ENCODE measurements at regions not wholly inside any gene's neighbourhood (a gene's known extent, or its start where the extent isn't known, plus 50 kb on each side); places are given as distances from the start of the nearest gene placed in this dataset.

GRCh38 chrX:128457674-128458073, 405.5 kb upstream of the ACTRT1 start:
- no peaks in the 10 kb centered on the region for H4K20me1 ChIP-seq (ENCODE audit: control insufficient read depth, insufficient read depth, insufficient read length)
- Mint-ChIP-seq H3K27me3 (ENCODE audit: low read depth) (no peaks in the 10 kb centered on the region), H3K4me3 (no peak overlapping the region), H3K27ac (no peak overlapping the region), H3K36me3 (ENCODE audit: insufficient read depth in 1 of 3, low read depth in 3 of 3) (peaks cover 10 to 18% (median 10%) of the 10 kb centered on the region in 3 experiments), H3K9me3 (peaks cover 29 to 71% of the 10 kb centered on the region in 2 experiments), H3K4me1 (peaks cover 0 to 5% of the 10 kb centered on the region in 2 experiments; a peak in 1 of 4 replicates)
- no peak overlapping the region for H4K8ac ChIP-seq (replicated peaks; ENCODE audit: insufficient read length, low read depth, low read length)
- H3K79me2 ChIP-seq (ENCODE audit: insufficient read depth, low read length): no peaks in the 10 kb centered on the region
- H2AK5ac ChIP-seq (ENCODE audit: insufficient read length, low read length): no peak overlapping the region
- no peak overlapping the region for H2AFZ ChIP-seq (ENCODE audit: low read length)
- no CpG with 5 or more reads among the region's 2 CpGs for WGBS (ENCODE audit: extremely low coverage, insufficient read length, low lambda C conversion rate)
- no peak overlapping the region for H3K18ac ChIP-seq (ENCODE audit: insufficient read length, low read depth, low read length)
- no peak overlapping the region for H3K14ac ChIP-seq (ENCODE audit: insufficient read depth, low read length)
- H3K23ac ChIP-seq (ENCODE audit: insufficient read length, low read depth, low read length): no peak overlapping the region
- TF ChIP-seq CTCF (conservative IDR thresholded peaks at IDR 0.05): no peak
- no peaks in the 10 kb centered on the region for H3K23me2 ChIP-seq (ENCODE audit: insufficient read length, low read depth, low read length, poor library complexity, severe bottlenecking)
- no peak overlapping the region for H4K5ac ChIP-seq (ENCODE audit: insufficient read length, low read depth, low read length)
- H3K9ac ChIP-seq (ENCODE audit: extremely low read depth, insufficient read length, low read length): no peak overlapping the region
- H3K27ac ChIP-seq (ENCODE audit: insufficient read length, low read depth, low read length): no peak overlapping the region
- H2BK12ac ChIP-seq (ENCODE audit: insufficient read length, low read depth, low read length): no peak overlapping the region
- DNase-seq: no peak
- no peak overlapping the region for H2BK15ac ChIP-seq (ENCODE audit: low read depth, low read length)
- no peaks in the 10 kb centered on the region for H3K27me3 ChIP-seq (ENCODE audit: insufficient read depth, low read length)
- no peak overlapping the region for H2BK120ac ChIP-seq (ENCODE audit: low read depth, low read length, poor library complexity, severe bottlenecking)
- H3K79me1 ChIP-seq (ENCODE audit: insufficient read depth, low read depth, low read length, poor library complexity, severe bottlenecking): no peaks in the 10 kb centered on the region
- no peaks in the 10 kb centered on the region for H3K4me1 ChIP-seq (ENCODE audit: insufficient read depth, low read length)
- no peak overlapping the region for H4K91ac ChIP-seq (ENCODE audit: insufficient read length, low read depth, low read length)
- no peak overlapping the region for H3K4ac ChIP-seq (ENCODE audit: low read depth, low read length)
- no peak overlapping the region for H3K4me2 ChIP-seq (ENCODE audit: insufficient read depth, insufficient read length, low read length)
- H2BK20ac ChIP-seq (ENCODE audit: low read depth, low read length, poor library complexity, severe bottlenecking): no peak overlapping the region
- H3T11ph ChIP-seq (ENCODE audit: low read length): no peak overlapping the region
- H3K9me3 ChIP-seq (ENCODE audit: control insufficient read depth, low read depth, low read length): peaks cover 7% of the 10 kb centered on the region
- H3K56ac ChIP-seq (ENCODE audit: insufficient read length, low read depth, low read length): no peak overlapping the region
- H2BK5ac ChIP-seq (ENCODE audit: insufficient read length, low read length): no peak overlapping the region

Measured in H9 (cell line).